Fibroblast of skin of left biceps (primary cell): ENCODE measurements at regions not wholly inside any gene's neighbourhood (a gene's known extent, or its start where the extent isn't known, plus 50 kb on each side); places are given as distances from the start of the nearest gene placed in this dataset.
A peak's percentile ranks its signal among the peaks of the same experiment; 100 is the strongest.

Experiments
- DNase-seq, 2 experiments: peaks; one replicate each; pipeline ENCODE4 v3.0.0-alpha.2; 2013; ENCODE audit warnings: low read depth in 2 of 2

DNA sequence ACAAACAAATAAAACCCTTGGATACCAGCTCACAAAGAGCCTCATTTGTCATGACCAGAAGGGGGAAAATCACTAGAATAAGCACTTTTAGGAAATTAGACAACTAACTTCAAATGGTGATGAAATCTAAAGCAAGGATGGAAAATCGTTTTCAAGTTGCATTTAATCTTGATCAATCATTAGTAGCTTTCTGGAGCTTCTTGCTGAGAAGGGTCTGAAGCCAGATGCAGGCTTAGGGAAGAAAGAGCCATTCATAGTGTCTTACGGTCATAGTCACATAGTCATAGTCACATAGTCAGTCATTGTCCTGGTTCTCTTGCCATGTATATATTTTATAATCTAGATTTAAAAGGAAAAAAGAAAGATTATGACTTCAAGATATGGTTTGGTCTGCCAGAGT lies 610.5 kb downstream of the ACTL7B start:
- DNase-seq, result no peak

DNA sequence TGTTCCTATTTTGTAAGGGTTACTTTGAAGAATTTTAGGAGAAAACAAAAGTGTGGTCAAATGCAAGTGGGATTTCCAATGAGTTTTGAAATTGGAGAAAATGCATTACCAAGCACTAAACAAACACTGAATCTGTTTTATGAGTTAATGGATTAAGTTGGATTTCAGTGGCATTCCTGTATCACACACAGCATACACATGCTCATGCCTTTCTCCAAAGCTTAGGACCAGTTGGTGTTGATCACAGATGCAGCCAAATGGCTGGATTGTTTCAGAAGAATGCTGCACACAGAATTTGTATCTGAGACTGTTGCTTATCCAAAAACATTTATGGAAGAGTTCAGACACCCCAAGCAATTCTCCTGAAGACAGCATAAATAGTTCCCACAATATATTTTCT lies 611.1 kb downstream of the ACTL7B start:
- DNase-seq, result no peak

DNA sequence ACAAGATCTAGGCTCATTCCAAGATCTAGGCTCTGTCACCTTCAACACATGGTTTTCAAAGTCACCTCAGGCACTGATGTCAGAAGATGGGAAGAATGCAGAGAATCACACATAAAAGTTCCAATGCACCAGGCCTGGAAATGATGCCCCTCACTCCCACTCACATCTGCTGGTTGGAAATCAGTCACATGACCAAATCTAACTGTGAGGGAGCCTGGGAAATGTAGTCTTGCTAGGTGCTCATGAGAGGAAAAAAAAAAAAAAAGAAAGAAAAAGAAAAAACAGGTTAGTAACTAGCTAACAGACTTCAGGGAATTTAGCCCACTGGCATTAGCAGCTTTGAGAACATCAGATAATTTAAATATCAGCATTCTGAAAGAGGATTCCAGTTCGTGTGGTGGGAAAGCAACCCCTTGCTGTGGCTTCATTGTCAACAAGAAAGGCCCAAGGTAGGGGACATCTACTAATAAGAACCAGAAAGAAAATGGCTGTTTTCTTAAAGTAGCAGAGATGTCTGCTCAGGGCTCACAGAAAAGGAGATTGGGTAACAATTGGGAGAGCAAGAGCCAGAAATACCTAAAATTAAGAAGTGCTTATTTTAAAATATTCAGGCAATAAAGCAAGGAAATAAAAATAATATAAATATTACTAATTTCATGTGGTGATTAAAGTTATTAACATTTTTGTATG lies 614.3 kb downstream of the ACTL7B start:
- no peak for DNase-seq

DNA sequence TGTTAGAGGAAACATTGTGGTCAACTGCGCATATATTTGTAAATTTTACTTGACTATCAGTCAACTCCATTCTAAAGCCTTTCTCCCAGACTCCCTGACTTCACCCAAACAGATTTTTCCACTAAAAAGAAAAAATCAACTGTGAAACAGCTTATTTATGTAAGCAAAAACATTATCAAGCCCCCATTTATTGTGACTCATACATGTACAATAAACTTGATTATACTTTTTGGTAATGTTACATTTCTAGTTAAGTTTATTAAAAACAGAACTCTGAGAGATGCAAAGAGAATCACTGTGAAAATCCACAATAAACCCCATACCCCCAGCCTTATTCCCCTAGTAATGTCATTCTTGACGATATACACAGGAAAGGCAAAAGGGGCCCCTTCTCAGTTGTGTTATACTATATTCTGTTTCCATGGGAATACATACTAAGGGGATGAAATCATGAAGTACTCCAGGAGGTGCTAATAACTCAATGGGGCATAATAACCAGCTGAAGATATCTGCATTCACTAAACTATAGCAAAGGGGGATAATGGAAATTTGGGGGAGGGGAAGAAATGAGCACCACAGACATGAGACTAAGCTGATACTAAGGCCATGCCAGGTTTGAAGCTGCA lies 616.0 kb downstream of the ACTL7B start:
- DNase-seq, result no peak

DNA sequence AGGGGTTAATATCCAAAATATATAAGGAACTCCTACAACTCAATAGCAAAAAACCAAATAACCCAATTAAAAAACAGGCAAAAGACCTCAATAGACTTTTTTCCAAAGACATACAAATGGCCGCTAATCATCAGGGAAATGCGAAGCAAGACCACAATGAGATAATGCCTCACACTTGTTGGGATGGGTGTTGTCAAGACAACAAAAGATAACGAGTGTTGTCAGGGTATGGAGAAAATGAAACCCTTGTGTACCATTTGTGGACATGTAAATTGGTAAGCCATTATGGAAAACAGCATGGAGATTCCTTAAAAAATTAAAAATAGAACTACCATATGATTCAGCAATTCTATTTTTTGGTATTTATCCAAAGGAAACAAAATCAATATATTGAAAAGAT lies 620.2 kb downstream of the ACTL7B start:
- DNase-seq, result no peak

DNA sequence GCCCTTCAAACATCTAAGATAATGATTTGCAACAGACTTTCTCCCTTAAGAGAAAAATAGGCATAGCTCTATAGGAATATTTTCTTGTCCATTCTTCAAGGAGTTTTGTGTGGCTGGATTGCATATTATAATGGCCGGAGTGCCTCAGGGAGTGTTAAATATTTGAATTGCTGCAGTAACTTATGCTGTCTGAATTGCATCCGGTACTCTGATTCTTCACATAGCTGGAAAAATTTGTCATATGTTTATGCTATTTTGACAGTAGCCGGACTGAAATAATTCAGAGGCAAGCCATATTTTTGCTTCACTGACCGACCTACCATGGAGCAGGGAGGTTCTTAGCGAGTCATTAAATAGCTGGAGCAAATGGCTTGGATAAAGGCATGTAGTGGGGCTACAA lies 621.0 kb downstream of the ACTL7B start:
- no peak for DNase-seq

DNA sequence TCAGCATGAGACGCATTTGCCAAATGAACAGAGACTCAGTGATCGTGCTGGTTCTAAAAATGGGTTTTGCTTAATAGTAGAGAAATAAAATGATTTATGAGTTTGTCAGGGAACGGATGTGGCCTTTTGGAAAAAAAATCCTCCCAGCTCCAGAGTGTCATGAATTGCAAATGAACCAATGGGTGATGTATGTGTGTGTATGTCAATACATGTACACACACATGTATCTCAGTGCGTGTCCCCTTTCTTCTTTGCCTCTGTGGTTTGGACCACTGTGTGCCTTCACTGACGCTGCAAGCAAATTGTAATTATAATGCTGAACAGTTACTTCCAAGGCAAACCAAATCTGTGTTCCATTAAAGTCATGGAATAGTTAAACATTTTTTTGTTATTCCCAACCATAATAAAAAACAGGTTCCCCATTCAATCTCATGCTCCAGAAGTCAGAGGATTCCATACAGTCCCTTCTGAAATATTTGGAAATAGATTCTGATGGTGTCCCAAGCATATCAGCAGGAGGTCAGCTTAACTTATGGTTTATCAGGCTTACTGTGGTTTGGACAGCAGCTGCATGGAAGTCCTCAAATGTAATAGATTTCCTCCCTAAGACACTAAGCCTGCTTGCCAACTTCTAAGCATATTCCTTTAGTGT lies 630.5 kb downstream of the ACTL7B start:
- DNase-seq, result peak; percentile 47 to 65

DNA sequence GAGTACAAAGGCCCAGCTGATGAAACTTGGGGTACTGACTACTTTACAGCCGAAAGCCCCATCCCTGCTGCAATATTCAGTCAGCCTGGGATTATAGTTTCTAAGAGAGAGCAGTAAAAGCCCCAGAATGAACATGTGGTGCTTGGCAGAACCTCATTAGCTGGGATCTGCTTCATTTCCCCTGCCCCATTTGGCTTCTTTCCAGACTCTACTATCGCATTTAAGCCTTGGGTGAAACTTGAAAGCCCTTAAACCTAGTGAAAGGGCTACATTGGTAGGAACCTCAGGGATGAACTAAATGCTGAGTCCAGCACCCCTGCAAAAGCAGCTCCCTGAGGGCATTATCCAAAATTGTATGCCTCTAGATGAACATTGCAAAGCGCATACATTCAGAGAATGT lies 631.1 kb downstream of the ACTL7B start:
- DNase-seq, result no peak

DNA sequence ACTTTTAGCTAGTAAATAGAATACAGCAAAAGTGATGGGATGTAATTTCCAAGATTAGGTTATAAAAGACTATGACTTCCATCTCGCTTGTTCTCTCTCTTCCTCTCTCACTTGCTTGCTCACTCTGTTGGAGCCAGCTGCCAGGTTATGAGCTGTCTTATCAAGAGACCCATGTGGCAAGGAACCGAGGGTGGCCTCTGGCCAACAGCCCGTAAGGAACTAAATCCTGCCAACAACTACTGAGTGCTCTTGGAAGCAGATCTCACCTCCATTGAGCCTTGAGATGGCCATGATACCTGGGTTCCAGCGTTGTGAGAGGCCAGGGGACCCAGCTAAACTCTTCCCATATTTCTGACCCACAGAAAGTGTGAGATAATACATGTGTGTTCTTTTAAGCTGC lies 636.1 kb downstream of the ACTL7B start:
- DNase-seq, result no peak

DNA sequence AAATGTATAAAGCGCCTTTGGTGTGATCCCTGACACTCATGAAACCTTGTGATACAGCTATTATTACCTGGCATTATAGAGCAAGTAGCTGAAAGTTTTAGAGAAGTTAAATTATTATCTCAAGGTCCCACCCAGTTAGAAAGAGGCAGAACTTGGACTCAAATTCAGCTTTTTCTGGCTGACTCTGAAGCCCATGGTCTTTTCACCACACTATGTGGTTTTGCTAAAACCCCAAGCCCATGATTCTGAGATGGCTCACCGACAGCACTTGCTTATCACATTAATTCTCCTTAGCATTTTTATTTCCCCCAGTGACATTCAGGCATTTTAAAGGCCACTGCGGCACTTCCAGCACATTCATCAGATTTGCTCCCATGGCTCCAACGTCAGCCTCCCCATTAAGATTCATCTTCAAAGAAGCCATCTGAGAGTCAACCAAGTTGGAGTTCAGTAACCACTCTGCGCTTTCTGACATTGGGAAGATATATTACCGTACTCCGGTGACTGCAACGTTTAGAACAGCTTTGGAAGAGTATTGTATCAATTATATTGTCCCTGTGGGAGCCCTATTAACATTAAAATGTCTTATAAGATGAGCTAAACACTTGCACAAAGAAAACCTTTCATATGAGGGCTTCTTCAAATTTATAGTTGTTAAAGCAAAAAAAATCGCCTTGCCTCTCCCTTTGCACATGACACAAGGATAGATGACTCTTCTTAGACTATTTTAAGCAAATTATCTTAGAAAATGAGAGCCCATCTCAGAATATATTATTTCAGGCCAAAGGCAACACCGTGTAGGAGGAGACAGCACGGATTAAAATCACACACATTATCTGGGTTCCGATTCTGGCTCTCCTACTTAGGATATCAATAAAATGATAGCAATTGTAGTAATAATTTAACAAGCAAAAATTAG lies 638.1 kb downstream of the ACTL7B start:
- DNase-seq, result peak; percentile 83 to 89

DNA sequence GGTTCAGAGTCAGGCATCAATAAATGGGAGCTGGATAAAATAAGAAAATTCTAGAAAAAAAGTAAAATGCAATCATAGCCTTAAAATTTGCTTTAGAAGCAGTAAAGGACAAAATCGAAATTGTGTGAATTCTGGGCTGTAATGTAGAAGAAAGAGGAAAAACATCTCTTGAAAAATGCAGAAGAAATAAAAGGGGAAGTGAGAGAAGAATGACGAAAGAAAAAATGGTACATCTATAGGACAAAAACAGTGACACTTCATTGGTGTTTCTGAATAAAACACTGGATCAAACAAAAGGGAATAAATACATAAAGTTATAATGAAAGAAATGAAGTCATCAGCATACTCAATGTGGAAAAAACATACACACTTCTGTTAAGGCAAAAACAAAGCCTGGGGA lies 642.3 kb downstream of the ACTL7B start:
- no peak for DNase-seq

DNA sequence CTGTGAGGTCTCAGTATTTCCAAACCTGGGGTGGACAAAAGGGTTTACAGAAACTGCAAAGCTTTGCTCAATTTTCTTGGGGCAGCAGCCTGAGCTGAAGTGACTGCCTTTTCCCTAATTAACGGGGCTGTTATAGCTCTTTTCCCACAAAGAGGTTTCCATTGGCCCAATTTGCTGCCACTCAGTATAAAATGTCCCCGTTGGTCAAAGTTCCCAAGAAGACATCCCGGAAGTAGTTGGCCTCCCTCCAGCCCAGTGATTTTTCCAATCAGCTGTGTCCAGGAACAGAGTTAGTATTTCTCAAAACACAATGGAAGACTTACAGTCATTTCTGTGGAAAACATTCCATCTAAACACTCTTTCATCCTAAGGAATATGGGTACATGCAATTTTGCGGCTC lies 643.6 kb downstream of the ACTL7B start:
- DNase-seq, result no peak

DNA sequence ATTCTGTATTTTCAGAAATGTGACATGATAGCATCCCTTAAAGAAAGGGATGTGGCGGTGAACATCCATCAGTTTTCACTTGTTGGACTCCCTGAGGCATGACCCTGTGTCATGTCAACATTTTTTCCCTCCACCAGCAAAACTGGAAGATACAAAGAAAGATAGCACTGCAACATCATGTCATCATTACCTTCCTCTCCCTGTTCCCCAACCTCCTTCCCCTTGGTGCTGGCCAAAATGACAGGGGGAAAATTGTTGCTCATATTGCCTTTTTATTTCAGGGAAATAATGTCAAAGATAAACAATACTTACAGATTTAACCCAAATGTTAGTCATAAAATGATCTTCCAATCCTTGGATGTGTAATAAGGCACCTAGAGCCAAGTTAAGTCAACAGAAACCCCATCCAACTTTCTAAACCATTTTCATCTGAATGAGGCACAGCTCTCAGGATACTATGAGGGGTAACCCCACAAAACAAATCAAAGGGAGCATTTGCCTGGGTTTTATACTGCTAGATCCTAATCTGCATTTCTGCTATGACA lies 644.3 kb downstream of the ACTL7B start:
- no peak for DNase-seq

DNA sequence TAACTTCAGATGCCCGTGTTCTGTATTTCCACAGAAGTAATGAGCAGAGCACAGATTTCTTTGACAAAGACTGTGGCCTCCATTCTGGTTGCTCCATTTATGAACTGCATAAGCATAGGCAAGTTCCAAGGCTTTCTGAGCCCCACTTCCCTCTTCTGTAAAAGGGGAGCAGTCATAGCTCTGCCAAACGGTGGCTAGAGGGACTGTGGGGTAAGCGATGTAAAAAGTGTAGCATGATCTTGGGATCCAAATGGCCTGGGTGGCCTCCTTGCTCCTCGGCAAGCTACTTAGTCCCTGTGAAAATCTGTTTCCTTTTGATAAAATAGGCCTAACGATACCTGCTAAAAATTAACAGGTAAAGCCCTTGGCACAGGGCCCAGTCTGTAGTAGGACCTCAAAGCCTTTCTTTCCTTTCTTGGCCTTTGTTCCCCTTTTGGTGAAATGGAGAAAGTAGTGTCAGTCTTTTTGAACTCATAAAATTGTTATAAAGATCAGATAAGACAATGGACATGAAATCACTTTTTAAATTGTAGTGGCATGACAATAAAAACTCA lies 646.6 kb downstream of the ACTL7B start:
- no peak for DNase-seq

DNA sequence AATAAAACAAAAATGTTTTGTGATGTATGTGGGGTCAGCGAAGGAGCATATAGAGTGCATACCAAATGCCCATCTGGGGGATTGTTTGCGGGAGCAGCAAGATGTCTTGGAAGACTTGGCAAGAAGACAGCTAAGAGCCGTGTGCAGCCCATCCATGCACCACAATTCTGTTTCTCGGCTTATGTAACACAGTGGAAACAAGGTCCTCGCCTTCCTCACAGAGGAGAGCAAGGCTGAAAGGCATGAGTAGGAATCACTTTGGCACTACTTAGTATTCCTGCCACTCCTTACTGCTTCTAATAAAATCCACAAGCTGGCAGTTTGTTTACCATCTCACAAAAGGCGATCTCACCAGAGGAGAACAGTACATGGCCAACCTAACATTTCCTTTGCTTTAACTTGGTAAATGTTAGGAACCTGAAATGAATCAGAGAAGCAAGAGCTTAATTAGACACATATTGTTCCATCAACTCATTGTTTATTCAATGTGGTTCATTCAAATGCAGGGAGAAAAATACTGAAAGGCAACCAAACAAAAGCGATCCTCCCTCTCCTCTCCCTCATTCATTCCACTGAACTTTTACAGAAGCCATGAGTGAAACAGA lies 648.1 kb downstream of the ACTL7B start:
- DNase-seq, result peak; percentile 86 to 89

DNA sequence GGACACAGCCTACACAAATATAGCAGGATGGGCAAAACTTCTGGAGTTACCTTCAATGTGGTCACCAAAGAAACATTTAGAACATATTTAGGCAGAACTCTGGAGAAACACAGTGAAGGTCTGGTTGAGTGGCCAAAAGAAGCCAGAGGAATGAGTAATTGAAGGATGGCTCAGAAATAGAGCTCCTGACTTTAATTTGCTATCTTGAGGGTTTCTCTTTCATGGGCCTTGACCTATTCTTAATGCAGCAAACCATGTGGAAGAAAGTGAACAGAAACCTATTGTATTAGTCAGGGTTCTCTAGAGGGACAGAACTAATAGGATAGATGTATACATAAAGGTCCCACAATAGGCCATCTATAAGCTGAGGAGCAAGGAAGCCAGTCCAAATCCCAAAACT lies 650.5 kb downstream of the ACTL7B start:
- DNase-seq, result no peak

DNA sequence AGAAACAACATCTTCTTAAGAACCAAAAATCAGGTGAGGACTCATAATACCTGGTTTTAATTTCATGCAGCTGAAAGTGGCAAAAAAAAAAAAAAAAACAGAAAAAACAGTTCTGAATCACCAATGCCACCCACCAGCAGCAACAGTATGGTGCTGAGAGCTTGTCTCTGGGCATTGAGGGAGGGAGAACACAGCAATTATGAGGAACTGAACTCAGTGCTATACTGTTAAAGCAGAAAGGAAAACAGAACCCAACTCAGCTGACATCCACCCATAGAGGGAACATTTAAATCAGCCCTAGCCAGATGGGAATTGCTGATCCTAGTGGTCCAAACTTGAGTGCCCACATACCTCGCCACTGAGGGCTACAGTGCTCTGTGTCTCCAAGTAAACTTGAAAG lies 657.9 kb downstream of the ACTL7B start:
- no peak for DNase-seq

DNA sequence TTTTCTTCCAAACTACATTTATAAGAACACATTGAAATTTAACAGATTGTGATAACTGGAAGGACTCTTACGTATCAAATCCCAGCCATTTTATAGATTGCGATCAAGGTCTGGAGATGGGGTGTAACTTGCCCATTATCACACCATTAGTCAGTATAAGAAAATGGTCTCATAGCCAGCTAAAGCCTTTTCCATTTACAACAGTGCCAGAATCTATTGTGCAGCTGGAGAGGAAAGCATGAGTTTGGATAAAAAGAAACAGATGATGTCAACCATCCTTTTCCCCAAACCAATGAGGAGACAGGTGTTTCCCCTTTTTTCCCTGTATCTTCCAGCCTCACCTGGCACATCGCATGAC lies 658.8 kb downstream of the ACTL7B start:
- no peak for DNase-seq

DNA sequence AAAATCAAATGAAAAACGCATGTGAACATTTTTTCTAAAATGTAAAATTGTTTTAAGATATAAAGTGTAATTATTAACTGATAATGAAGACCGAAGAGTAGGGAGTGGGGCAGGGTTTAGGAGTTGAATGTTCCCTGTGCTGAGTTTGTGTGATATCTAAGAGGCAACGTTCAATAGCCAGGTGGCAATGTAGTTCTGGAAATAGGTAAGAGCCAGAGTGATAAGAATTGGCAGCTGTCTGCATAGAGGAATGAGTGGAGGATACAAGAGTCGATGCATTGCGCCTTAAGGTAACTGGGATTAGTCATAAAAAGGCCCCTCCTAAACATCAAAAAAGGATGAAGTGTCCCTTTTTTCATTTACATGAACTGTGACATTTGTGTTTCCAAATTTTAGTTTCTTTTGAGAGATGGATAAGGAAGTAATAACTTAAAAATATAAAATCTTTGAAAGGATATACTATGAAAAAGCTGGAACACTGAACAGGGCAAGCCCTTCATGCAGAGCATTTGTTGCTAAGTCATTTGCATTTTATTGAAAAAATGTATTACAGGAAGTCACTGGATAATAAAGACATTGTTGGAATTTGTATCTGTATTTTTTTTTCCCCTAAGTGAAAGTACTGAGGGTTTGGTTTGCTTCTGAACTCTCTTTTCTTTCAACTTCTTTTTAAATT lies 659.3 kb downstream of the ACTL7B start:
- DNase-seq, result no peak

DNA sequence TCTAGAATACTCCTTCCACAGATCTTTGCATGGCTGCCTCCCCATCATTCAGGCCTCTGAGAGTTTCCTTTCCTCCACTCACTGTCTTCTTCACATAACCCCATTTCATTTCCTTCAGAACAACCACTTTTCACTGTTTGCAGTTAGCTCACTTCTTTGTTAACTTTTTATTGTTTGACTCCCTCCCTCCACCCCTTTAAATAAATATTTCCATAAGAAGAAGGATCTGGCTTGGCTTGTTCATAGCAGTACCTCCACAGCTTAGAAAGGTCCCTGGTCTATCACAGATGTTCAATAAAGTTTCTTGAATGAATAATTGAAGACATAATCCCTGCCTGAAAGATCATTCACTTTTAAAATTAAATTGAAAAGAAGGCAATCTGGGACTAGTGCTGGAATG lies 661.6 kb downstream of the ACTL7B start:
- no peak for DNase-seq
